SK-N-SH treated with all-trans-retinoic acid at 6 μM for 48 hours (cell line): ENCODE measurements at regions not wholly inside any gene's neighbourhood (a gene's known extent, or its start where the extent isn't known, plus 50 kb on each side); places are given as distances from the start of the nearest gene placed in this dataset.
"Not testable (repeated sequence)": the region's sequence is repeated elsewhere in the genome, so short reads cannot be mapped to it uniquely, and the experiment has no call there.

Experiments
- CREB5 ChIP-seq: fragments of 250-450 bp; sonication (Bioruptor Pico); IDR thresholded peaks from 2 replicates; pipeline ENCODE4 v1.5.1; 2020; ENCODE audit warnings: low read depth, mild to moderate bottlenecking, moderate library complexity
- ESRRG ChIP-seq: fragments of 250-450 bp; sonication (Bioruptor Pico); IDR thresholded peaks from 2 replicates; pipeline ENCODE4 v1.6.1; 2021; ENCODE audit warnings: mild to moderate bottlenecking
- PATZ1 ChIP-seq: fragments of 250-450 bp; sonication (Bioruptor Pico); IDR thresholded peaks from 2 replicates; pipeline ENCODE4 v1.8.0; 2020; ENCODE audit warnings: mild to moderate bottlenecking, moderate library complexity, borderline replicate concordance
- ZFP3 ChIP-seq: fragments of 250-450 bp; sonication (Bioruptor Pico); IDR thresholded peaks from 2 replicates; pipeline ENCODE4 v1.5.0; 2020; ENCODE audit warnings: mild to moderate bottlenecking, moderate library complexity

GRCh38 chr15:31724903-31725302 is 305.4 kb upstream of the CHRNA7 start:
- not testable (repeated sequence) for TF ChIP-seq ESRRG; CREB5 (CRISPR knock-in tag); PATZ1 (CRISPR knock-in tag); ZFP3 (CRISPR knock-in tag)
